ENCODE measurements at regions not wholly inside any gene's neighbourhood (a gene's known extent, or its start where the extent isn't known, plus 50 kb on each side); places are given as distances from the start of the nearest gene placed in this dataset.

DNA sequence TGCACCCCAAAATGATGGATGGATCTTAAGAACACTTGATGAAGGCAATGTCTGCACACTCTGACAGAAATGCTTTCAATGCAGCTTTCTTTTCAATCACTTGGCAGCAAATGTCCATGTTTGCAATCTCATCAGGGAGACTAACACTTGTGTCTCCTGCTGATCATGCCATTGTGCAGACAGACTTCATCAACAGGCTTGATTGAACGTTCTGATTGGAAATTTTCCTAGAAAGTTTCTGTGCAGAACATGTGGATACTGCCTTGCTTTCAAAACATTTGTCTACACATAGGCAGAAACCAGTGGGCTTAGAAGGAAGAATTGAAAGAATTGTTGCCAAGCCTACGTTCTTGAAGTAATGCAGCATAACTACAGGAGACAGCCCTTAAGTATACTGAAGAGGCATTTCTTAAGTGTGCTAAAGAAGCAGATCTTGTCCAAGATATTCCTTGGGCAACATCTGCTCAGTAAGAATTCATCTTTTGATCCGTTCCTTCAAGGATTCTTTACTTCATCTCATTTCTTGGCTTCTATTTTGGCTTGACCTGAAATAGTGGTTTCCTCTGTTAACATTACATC, 120.4 kb upstream of the PLCB4 start:
- Histone ChIP-seq H3K4me3 (ENCODE audit: extremely low read depth in 1 of 4, insufficient read depth in 2 of 4, low read depth in 3 of 4, low read length in 4 of 4) (no peak overlapping the region), H2BK12ac (ENCODE audit: low read depth, low read length) (no peak overlapping the region), H3K56ac (replicated peaks; ENCODE audit: insufficient read length, low read depth, low read length) (no peak overlapping the region), H4K5ac (ENCODE audit: insufficient read length, low read depth, low read length) (no peak overlapping the region), H3K27me3 (replicated peaks in 1 of 4; ENCODE audit: control insufficient read depth in 3 of 4, extremely low read depth in 1 of 4, insufficient read depth in 3 of 4, low read length in 3 of 4) (peaks cover 0 to 1% (median 0%) of the 10 kb centered on the region in 4 experiments; a peak in 1 of 7 replicates), H2AK5ac (ENCODE audit: low read depth, low read length) (no peak overlapping the region), H2BK5ac (ENCODE audit: low read depth, low read length) (no peak overlapping the region), H3K23ac (ENCODE audit: insufficient read length) (no peak overlapping the region), H3K9ac (replicated peaks in 1 of 4; ENCODE audit: extremely low read depth in 1 of 4, low read depth in 3 of 4, low read length in 3 of 4) (no peak overlapping the region), H3K4me1 (replicated peaks in 1 of 4; ENCODE audit: control insufficient read depth in 3 of 4, insufficient read depth in 4 of 4, low read length in 3 of 4) (no peaks in the 10 kb centered on the region), H2AFZ (ENCODE audit: low read length) (no peak overlapping the region), H2BK120ac (replicated peaks; ENCODE audit: low read depth, low read length) (no peak overlapping the region), H3K36me3 (ENCODE audit: control insufficient read depth in 2 of 4, insufficient read depth in 4 of 4, low read length in 3 of 4) (no peaks in the 10 kb centered on the region), H4K8ac (ENCODE audit: extremely low read depth, insufficient read depth, low read length) (no peak overlapping the region), H3K79me1 (ENCODE audit: low read depth, low read length) (no peaks in the 10 kb centered on the region), H3K27ac (ENCODE audit: low read depth, low read length) (no peak overlapping the region), H3K4ac (replicated peaks; ENCODE audit: insufficient read length, low read depth, low read length) (no peak overlapping the region), H3K23me2 (ENCODE audit: low read depth, low read length) (no peaks in the 10 kb centered on the region), H4K91ac (replicated peaks; ENCODE audit: insufficient read length, low read length) (no peak overlapping the region), H3K9me3 (ENCODE audit: insufficient read depth in 2 of 2, low read depth in 1 of 2, low read length in 1 of 2) (no peaks in the 10 kb centered on the region), H2BK20ac (ENCODE audit: low read length) (no peak overlapping the region), H3K18ac (ENCODE audit: extremely low read depth, low read length) (no peak overlapping the region), H3K79me2 (ENCODE audit: control insufficient read depth in 1 of 2, insufficient read depth in 2 of 2, low read length in 2 of 2) (no peaks in the 10 kb centered on the region), H3K4me2 (ENCODE audit: insufficient read depth in 1 of 2, low read depth in 2 of 2, low read length in 2 of 2) (no peak overlapping the region), H2BK15ac (ENCODE audit: low read length) (no peak overlapping the region), H4K20me1 (replicated peaks in 1 of 2; ENCODE audit: control insufficient read depth in 1 of 2, insufficient read depth in 2 of 2, low read length in 2 of 2) (no peaks in the 10 kb centered on the region), H3K14ac (ENCODE audit: insufficient read length) (no peak overlapping the region)
- CTCF ChIA-PET (ENCODE audit: partially characterized antibody), result interaction anchor here (0.7 to 0.9 kb wide), 2 partner anchors 95 to 101 kb away, joined by 3 to 4 read pairs; no protein-coding TSS in a partner anchor
- POLR2A ChIA-PET (ENCODE audit: partially characterized antibody), result no interaction called here
- WGBS, 2 experiments (ENCODE audit: extremely low coverage in 1 of 2, insufficient coverage in 1 of 2, insufficient read length in 1 of 2, insufficient replicate concordance in 2 of 2, low coverage in 1 of 2, low lambda C conversion rate in 2 of 2, missing lambda C conversion rate in 1 of 2), result 86% methylated on average over 3 of the region's 3 CpGs; no CpG with 5 or more reads in 1 of the 2 experiments
- FAIRE-seq, result no peak
- no peak for DNase-seq (ENCODE audit: low read depth in 1 of 2, low spot score in 2 of 2)
- TF ChIP-seq TBP (IDR thresholded peaks at IDR 0.05; ENCODE audit: low read depth, low read length) (no peak), TCF12 (IDR thresholded peaks at IDR 0.05; ENCODE audit: low read depth, low read length) (no peak), KDM5A (IDR thresholded peaks at IDR 0.05; ENCODE audit: low read length) (no peak), HDAC6 (IDR thresholded peaks at IDR 0.05; ENCODE audit: low read depth, low read length) (no peak), PHF8 (conservative IDR thresholded peaks at IDR 0.05; ENCODE audit: low read depth, low read length) (no peak), CBX5 (IDR thresholded peaks at IDR 0.05; ENCODE audit: low read depth, low read length) (no peak), RAD21 (IDR thresholded peaks at IDR 0.05 in 1 of 2, conservative IDR thresholded peaks at IDR 0.05 in 1 of 2; ENCODE audit: low read depth in 2 of 2, low read length in 2 of 2) (no peak)
